ENCODE measurements at regions not wholly inside any gene's neighbourhood (a gene's known extent, or its start where the extent isn't known, plus 50 kb on each side); places are given as distances from the start of the nearest gene placed in this dataset.

DNA sequence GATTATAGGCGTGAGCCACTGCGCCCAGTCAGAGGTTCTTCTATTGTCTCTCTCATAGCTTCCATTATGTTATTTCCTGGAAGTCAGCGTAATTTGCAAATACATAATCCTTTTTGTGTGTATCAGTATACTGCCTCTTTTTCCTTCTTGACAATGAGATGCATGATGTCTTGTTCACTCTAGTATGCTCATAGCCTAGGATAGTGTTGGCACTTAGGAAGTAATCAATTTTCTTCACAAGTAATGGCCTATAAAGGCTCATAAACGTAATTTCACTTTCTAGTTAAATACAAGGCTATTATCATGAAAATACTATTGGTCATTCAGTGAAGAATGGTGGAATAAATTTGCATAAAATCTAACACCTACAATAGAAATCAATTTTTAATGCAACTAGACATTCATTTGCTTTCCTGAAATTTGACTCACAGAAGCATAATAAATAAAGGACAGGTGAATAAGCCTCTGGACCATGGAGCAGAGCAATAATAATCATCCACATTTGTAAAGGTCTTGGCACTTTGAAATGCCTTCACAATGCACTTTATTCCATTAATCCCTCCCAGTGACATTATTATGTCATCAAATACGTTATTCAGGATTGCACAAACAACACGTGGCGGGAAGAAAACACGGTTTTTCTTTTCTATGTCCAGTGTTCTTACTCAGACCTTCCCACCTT lies 366.9 kb upstream of the BTBD3 start:
- intact Hi-C loops (cut with micrococcal nuclease; ENCODE audit: unreplicated experiment): no loop called here
- no peak for DNase-seq (ENCODE audit: low spot score)
- no peak overlapping the region for H3K4me3 ChIP-seq (ENCODE audit: low read depth, low read length, poor library complexity, severe bottlenecking)
- no peak overlapping the region for H3K4me2 ChIP-seq (ENCODE audit: low read length)
- POLR2A ChIA-PET: no interaction called here
- no peaks in the 10 kb centered on the region for H3K9me2 ChIP-seq (ENCODE audit: insufficient read depth, low read length)
- no peaks in the 10 kb centered on the region for H3K4me1 ChIP-seq (ENCODE audit: insufficient read depth, low read length, poor library complexity, severe bottlenecking)
- H2AFZ ChIP-seq (ENCODE audit: low read length): no peak overlapping the region
- CTCF ChIA-PET (ENCODE audit: unreplicated experiment): no interaction called here
- no TSS peak for BruUV-seq (replicated peaks)
- H3K79me2 ChIP-seq (ENCODE audit: insufficient read depth, low read depth, low read length): no peaks in the 10 kb centered on the region
- no peaks in the 10 kb centered on the region for H3K36me3 ChIP-seq (ENCODE audit: insufficient read depth, low read length)
- no peak for TF ChIP-seq EZH2phosphoT487 (IDR thresholded peaks at IDR 0.05; ENCODE audit: borderline replicate concordance, low read depth, low read length)
- TF ChIP-seq, protein P1, sequence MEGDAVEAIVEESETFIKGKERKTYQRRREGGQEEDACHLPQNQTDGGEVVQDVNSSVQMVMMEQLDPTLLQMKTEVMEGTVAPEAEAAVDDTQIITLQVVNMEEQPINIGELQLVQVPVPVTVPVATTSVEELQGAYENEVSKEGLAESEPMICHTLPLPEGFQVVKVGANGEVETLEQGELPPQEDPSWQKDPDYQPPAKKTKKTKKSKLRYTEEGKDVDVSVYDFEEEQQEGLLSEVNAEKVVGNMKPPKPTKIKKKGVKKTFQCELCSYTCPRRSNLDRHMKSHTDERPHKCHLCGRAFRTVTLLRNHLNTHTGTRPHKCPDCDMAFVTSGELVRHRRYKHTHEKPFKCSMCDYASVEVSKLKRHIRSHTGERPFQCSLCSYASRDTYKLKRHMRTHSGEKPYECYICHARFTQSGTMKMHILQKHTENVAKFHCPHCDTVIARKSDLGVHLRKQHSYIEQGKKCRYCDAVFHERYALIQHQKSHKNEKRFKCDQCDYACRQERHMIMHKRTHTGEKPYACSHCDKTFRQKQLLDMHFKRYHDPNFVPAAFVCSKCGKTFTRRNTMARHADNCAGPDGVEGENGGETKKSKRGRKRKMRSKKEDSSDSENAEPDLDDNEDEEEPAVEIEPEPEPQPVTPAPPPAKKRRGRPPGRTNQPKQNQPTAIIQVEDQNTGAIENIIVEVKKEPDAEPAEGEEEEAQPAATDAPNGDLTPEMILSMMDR (conservative IDR thresholded peaks at IDR 0.05; ENCODE audit: low read length): no peak
- H3K27ac ChIP-seq (ENCODE audit: low read depth, low read length, poor library complexity, severe bottlenecking): no peak overlapping the region
- H4K20me1 ChIP-seq (ENCODE audit: insufficient read depth, low read length): no peaks in the 10 kb centered on the region
- H3K9me3 ChIP-seq (ENCODE audit: low read length): no peaks in the 10 kb centered on the region

DNA sequence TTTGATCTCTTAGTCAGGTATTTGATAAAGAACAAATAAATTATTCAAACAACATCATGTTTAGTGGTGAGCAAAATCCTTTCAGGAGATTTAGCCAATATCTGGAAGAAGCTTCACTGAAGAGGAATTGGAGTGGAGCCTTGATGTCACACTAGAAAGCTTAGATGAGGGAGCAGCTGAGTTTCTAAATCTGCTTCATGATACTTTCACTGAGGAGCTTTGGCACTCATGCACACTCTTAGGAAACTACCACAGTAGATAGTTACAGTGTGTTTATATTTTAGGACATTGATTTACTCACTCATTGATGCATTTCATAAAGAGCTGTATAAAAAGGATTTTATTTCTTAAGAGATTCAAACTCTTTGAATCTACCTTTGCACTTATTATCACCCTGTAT lies 366.2 kb upstream of the BTBD3 start:
- POLR2A ChIA-PET: no interaction called here
- intact Hi-C loops (cut with micrococcal nuclease; ENCODE audit: unreplicated experiment): no loop called here
- no TSS peak for BruUV-seq (replicated peaks)
- no peaks in the 10 kb centered on the region for H3K36me3 ChIP-seq (ENCODE audit: insufficient read depth, low read length)
- CTCF ChIA-PET (ENCODE audit: unreplicated experiment): no interaction called here
- H3K4me3 ChIP-seq (ENCODE audit: low read depth, low read length, poor library complexity, severe bottlenecking): no peak overlapping the region
- DNase-seq (ENCODE audit: low spot score): no peak
- H3K9me3 ChIP-seq (ENCODE audit: low read length): no peaks in the 10 kb centered on the region
- no peak overlapping the region for H3K4me2 ChIP-seq (ENCODE audit: low read length)
- no peaks in the 10 kb centered on the region; the same call in 1 of the 2 replicates for H3K9me2 ChIP-seq (ENCODE audit: insufficient read depth, low read length)
- no peaks in the 10 kb centered on the region for H3K79me2 ChIP-seq (ENCODE audit: insufficient read depth, low read depth, low read length)
- no peak for TF ChIP-seq EZH2phosphoT487 (IDR thresholded peaks at IDR 0.05; ENCODE audit: borderline replicate concordance, low read depth, low read length)
- TF ChIP-seq, protein P1 (conservative IDR thresholded peaks at IDR 0.05; ENCODE audit: low read length): no peak
- H2AFZ ChIP-seq (ENCODE audit: low read length): no peak overlapping the region
- H3K4me1 ChIP-seq (ENCODE audit: insufficient read depth, low read length, poor library complexity, severe bottlenecking): no peaks in the 10 kb centered on the region
- no peak overlapping the region for H3K27ac ChIP-seq (ENCODE audit: low read depth, low read length, poor library complexity, severe bottlenecking)
- H4K20me1 ChIP-seq (ENCODE audit: insufficient read depth, low read length): no peaks in the 10 kb centered on the region

DNA sequence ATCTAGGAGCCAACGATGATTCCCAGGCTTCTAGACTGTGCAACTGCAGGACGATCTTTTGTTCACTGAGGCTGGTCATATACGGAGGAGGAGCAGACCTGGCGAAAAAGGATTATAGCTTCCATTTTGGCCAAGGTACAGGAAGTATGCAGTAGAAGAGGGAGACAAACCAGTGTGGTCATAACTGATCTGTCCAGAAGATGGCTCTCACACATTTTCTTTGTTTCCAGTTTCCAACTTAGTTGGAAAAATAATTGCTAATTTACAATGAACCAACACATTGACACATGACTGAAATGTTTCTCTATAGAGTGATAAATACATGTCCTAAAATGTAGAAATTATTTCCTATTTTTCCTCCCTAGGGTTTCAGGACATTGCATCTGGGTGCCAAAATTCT lies 364.1 kb upstream of the BTBD3 start:
- Histone ChIP-seq H3K79me2 (ENCODE audit: insufficient read depth, low read depth, low read length) (no peaks in the 10 kb centered on the region), H3K36me3 (ENCODE audit: insufficient read depth, low read length) (no peaks in the 10 kb centered on the region), H3K9me3 (ENCODE audit: low read length) (no peaks in the 10 kb centered on the region), H3K9me2 (ENCODE audit: insufficient read depth, low read length) (no peaks in the 10 kb centered on the region; the same call in 1 of the 2 replicates), H2AFZ (ENCODE audit: low read length) (no peak overlapping the region), H3K27ac (ENCODE audit: low read depth, low read length, poor library complexity, severe bottlenecking) (no peak overlapping the region), H3K4me3 (ENCODE audit: low read depth, low read length, poor library complexity, severe bottlenecking) (no peak overlapping the region), H3K4me2 (ENCODE audit: low read length) (no peak overlapping the region), H4K20me1 (ENCODE audit: insufficient read depth, low read length) (no peaks in the 10 kb centered on the region), H3K4me1 (ENCODE audit: insufficient read depth, low read length, poor library complexity, severe bottlenecking) (no peaks in the 10 kb centered on the region)
- intact Hi-C loops (cut with micrococcal nuclease; ENCODE audit: unreplicated experiment): no loop called here
- POLR2A ChIA-PET: interaction anchor here (0.7 kb wide), 1 partner anchor 15 kb away, joined by 3 read pairs; no protein-coding TSS in a partner anchor
- TF ChIP-seq, protein P1 (conservative IDR thresholded peaks at IDR 0.05; ENCODE audit: low read length): 0 out of 2 replicates have a peak, but pooled peaks have one; percentile 29
- no peak for TF ChIP-seq EZH2phosphoT487 (IDR thresholded peaks at IDR 0.05; ENCODE audit: borderline replicate concordance, low read depth, low read length)
- no TSS peak for BruUV-seq (replicated peaks)
- DNase-seq (ENCODE audit: low spot score): no peak
- CTCF ChIA-PET (ENCODE audit: unreplicated experiment): no interaction called here
